Lung (tissue), 11 donors: ENCODE measurements at regions not wholly inside any gene's neighbourhood (a gene's known extent, or its start where the extent isn't known, plus 50 kb on each side); places are given as distances from the start of the nearest gene placed in this dataset.
A peak's percentile ranks its signal among the peaks of the same experiment; 100 is the strongest.

Source experiments
- ATAC-seq: fragments of 200-7000 bp; cut with Tn5 transposase; one replicate; pipeline ENCODE4 v1.9.1; 2020; ENCODE audit warnings: moderate number of reproducible peaks; ENCODE audit not compliant: insufficient read depth, low FRiP score
- DNase-seq, 3 donors: peaks; one replicate each; pipeline ENCODE4 v3.0.0-alpha.2; 2013 to 2017
- H3K27ac ChIP-seq, 2 donors: one replicate each; pipeline ENCODE4 v1.5.1; 2013; ENCODE audit warnings: mild to moderate bottlenecking in 2 of 2, moderate library complexity in 2 of 2, control low read depth in 1 of 2, inconsistent platforms in 1 of 2, low read depth in 1 of 2, low read length in 1 of 2
- H3K27me3 ChIP-seq, 3 donors: one replicate each; pipeline ENCODE4 v1.5.1; 2013; ENCODE audit warnings: low read length in 2 of 3; ENCODE audit not compliant: control insufficient read depth in 3 of 3, insufficient read depth in 3 of 3
- H3K36me3 ChIP-seq, 4 donors: one replicate each; pipeline ENCODE4 v1.5.1; 2013; ENCODE audit warnings: low read length in 4 of 4, mild to moderate bottlenecking in 1 of 4, moderate library complexity in 1 of 4; ENCODE audit not compliant: control insufficient read depth in 4 of 4, insufficient read depth in 4 of 4
- H3K4me1 ChIP-seq, 5 donors: one replicate each; pipeline ENCODE4 v1.5.1; 2013; ENCODE audit warnings: low read length in 5 of 5, mild to moderate bottlenecking in 2 of 5, moderate library complexity in 1 of 5; ENCODE audit not compliant: control insufficient read depth in 5 of 5, insufficient read depth in 5 of 5
- H3K4me3 ChIP-seq: one replicate; pipeline ENCODE4 v1.5.1; 2013; ENCODE audit warnings: mild to moderate bottlenecking, control low read depth, moderate library complexity
- H3K9ac ChIP-seq, 2 donors: one replicate each; pipeline ENCODE4 v1.5.1; 2013; ENCODE audit warnings: low read length in 2 of 2, control low read depth in 1 of 2; ENCODE audit not compliant: insufficient read depth in 1 of 2
- H3K9me3 ChIP-seq, 4 donors: one replicate each; pipeline ENCODE4 v1.5.1; 2013; ENCODE audit warnings: low read length in 3 of 4, mild to moderate bottlenecking in 1 of 4, moderate library complexity in 1 of 4; ENCODE audit not compliant: control insufficient read depth in 4 of 4, insufficient read depth in 3 of 4
- WGBS, 2 donors: extraction: QIAGEN DNeasy Blood & Tissue Kit; methylation state at CpG; one replicate each; pipeline ENCODE4 v1.1.7; 2013; 5-methylcytosine and 5-hydroxymethylcytosine counted together
- TF ChIP-seq, protein P1 (sequence below): IDR thresholded peaks from 2 replicates; pipeline ENCODE4 v1.5.1; 2012; ENCODE audit warnings: mild to moderate bottlenecking; ENCODE audit errors: control extremely low read depth, extremely low read depth
- donor health status: control.
- donor health status: control.
- donor health status: Bipolar disorder and iron deficiency.
- donor health status: healthy.
- donor health status: DM: yes; HTN: yes; CAD: no.

GRCh38 chr11:26916805-26917204 lies 77.1 kb upstream of the FIBIN start:
- H3K27ac ChIP-seq, result no peak overlapping the region
- ATAC-seq (no peak), DNase-seq (no peak)
- no peaks in the 10 kb centered on the region for H3K27me3 ChIP-seq
- peaks cover 0 to 3% (median 0%) of the 10 kb centered on the region in 4 donors for H3K9me3 ChIP-seq
- no peak overlapping the region for H3K9ac ChIP-seq
- H3K4me3 ChIP-seq, result no peak overlapping the region
- no peaks in the 10 kb centered on the region for H3K36me3 ChIP-seq
- TF ChIP-seq, protein P1, sequence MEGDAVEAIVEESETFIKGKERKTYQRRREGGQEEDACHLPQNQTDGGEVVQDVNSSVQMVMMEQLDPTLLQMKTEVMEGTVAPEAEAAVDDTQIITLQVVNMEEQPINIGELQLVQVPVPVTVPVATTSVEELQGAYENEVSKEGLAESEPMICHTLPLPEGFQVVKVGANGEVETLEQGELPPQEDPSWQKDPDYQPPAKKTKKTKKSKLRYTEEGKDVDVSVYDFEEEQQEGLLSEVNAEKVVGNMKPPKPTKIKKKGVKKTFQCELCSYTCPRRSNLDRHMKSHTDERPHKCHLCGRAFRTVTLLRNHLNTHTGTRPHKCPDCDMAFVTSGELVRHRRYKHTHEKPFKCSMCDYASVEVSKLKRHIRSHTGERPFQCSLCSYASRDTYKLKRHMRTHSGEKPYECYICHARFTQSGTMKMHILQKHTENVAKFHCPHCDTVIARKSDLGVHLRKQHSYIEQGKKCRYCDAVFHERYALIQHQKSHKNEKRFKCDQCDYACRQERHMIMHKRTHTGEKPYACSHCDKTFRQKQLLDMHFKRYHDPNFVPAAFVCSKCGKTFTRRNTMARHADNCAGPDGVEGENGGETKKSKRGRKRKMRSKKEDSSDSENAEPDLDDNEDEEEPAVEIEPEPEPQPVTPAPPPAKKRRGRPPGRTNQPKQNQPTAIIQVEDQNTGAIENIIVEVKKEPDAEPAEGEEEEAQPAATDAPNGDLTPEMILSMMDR, result no peak
- H3K4me1 ChIP-seq, result no peaks in the 10 kb centered on the region
- 79 to 82% methylated on average over 6 of the region's 6 CpGs for WGBS, 2 donors

GRCh38 chr11:26928582-26928981 lies 65.3 kb upstream of the FIBIN start:
- H3K36me3 ChIP-seq, result no peaks in the 10 kb centered on the region
- no peak for ATAC-seq
- H3K4me3 ChIP-seq, result no peak overlapping the region
- DNase-seq, result peak in 2 of 3 donors; percentile 47 to 51
- H3K9me3 ChIP-seq, result no peaks in the 10 kb centered on the region
- no peak overlapping the region for H3K9ac ChIP-seq
- TF ChIP-seq, protein P1, result no peak
- WGBS, 2 donors, result 68 to 84% methylated on average over 3 of the region's 3 CpGs
- no peak overlapping the region for H3K27ac ChIP-seq
- no peaks in the 10 kb centered on the region for H3K27me3 ChIP-seq
- peaks cover 0 to 9% (median 0%) of the 10 kb centered on the region in 5 donors for H3K4me1 ChIP-seq

DNA sequence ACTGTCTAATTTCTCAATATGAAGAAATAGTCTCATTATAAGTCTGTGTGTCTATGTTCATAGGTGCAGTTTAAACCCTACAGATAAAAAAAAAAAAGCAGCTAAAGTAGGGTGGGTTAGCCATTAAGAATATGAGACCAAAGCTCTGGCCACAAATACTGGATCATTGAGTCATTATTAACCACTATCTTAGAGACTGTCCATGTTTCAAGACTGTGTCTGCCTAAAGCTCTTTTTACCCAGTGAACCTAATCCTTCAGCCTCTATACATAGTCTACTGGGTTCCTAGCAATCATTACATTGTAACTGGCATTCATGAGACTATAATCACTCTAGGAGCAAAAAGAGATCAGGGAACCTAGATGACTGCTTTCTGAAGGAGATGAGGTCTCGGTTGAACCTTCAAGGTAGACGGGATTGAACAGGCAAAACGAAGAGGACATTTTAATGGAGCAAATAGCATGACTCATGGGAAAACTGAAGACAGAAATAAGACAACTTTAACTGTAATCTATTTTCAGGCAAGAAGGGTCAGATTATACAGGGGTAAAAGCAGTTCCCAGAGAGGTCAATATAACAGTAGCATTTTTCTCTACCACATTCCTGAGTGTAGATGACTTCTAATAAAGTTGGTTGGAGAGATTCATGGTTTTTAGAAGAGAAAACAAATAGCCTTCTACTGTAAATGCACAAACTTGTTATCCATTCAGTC lies 64.0 kb upstream of the FIBIN start:
- H3K4me3 ChIP-seq, result no peak overlapping the region
- peaks cover 0 to 9% (median 0%) of the 10 kb centered on the region in 5 donors for H3K4me1 ChIP-seq
- DNase-seq (no peak), ATAC-seq (no peak)
- no peaks in the 10 kb centered on the region for H3K27me3 ChIP-seq
- H3K9ac ChIP-seq, result no peak overlapping the region
- TF ChIP-seq, protein P1, result no peak
- H3K9me3 ChIP-seq, result no peaks in the 10 kb centered on the region
- H3K27ac ChIP-seq, result no peak overlapping the region
- H3K36me3 ChIP-seq, result no peaks in the 10 kb centered on the region
- 45 to 86% methylated on average over 3 of the region's 3 CpGs for WGBS, 2 donors
